Adrenal gland (tissue), 9 donors: ENCODE measurements at regions not wholly inside any gene's neighbourhood (a gene's known extent, or its start where the extent isn't known, plus 50 kb on each side); places are given as distances from the start of the nearest gene placed in this dataset.
A peak's percentile ranks its signal among the peaks of the same experiment; 100 is the strongest.

Source experiments
- DNase-seq, 7 donors: peaks; one replicate each; pipeline ENCODE4 v3.0.0-alpha.2; 2019 to 2020
- H3K27ac ChIP-seq, 5 donors: fragments of 200-600 bp; sonication (generic) in 4 of 5; 1 replicate in 3 of 5; 2 replicates in 2 of 5; pipeline versions ENCODE4 v1.5.1 to v1.8.0; 2016 to 2020; ENCODE audit warnings: mild to moderate bottlenecking in 1 of 5
- H3K27me3 ChIP-seq: fragments of 200-600 bp; 2 replicates; pipeline ENCODE4 v1.8.0; 2021
- H3K36me3 ChIP-seq, 2 donors: fragments of 200-600 bp; replicated peaks in 1 of 2; 1 replicate in 1 of 2; 2 replicates in 1 of 2; pipeline versions ENCODE4 v1.5.1 to v1.8.0; 2018 to 2022
- H3K4me1 ChIP-seq, 2 donors: fragments of 200-600 bp; replicated peaks in 1 of 2; 1 replicate in 1 of 2; 2 replicates in 1 of 2; pipeline versions ENCODE4 v1.5.1 to v1.8.0; 2018 to 2021
- H3K4me3 ChIP-seq, 4 donors: fragments of 200-600 bp; sonication (generic) in 3 of 4; one replicate each; pipeline ENCODE4 v1.5.1; 2016 to 2018
- H3K9me3 ChIP-seq, 3 donors: fragments of 200-600 bp; sonication (generic) in 1 of 3; replicated peaks in 1 of 3; 1 replicate in 2 of 3; 2 replicates in 1 of 3; pipeline versions ENCODE4 v1.5.1 to v1.8.0; 2016 to 2021
- POLR2A ChIP-seq, 2 donors: fragments of 450-650 bp; IDR thresholded peaks; one replicate each; pipeline ENCODE4 v1.6.1; 2017; ENCODE audit warnings: antibody characterized with exemption in 2 of 2, mild to moderate bottlenecking in 2 of 2, moderate library complexity in 1 of 2
- WGBS, 4 donors: extraction: QIAGEN DNeasy Blood & Tissue Kit in 2 of 4; methylation state at CpG; one replicate each; pipeline versions ENCODE4 v1.1.5 to v1.1.7; 2013 to 2017; 5-methylcytosine and 5-hydroxymethylcytosine counted together
- intact Hi-C, 2 donors: fragments of 100-400 bp; cut with DNase I; formaldehyde crosslinking; loops; one replicate each; pipeline versions ENCODE4 v1.14.1 to v1.15.0; 2022 to 2023
- TF ChIP-seq, protein P1 (sequence below), 6 experiments: fragments of 450-650 bp in 4 of 6; fragments of 200-600 bp in 2 of 6; sonication (generic) in 1 of 6; IDR thresholded peaks; 1 replicate in 5 of 6; 2 replicates in 1 of 6; pipeline versions ENCODE4 v1.5.1 to v1.8.0; 2016 to 2021; ENCODE audit warnings: antibody characterized with exemption in 6 of 6, mild to moderate bottlenecking in 2 of 6, moderate library complexity in 1 of 6
- donor health status: healthy with polysubstance abuse.
- donor health status: Bipolar disorder and iron deficiency.
- donor health status: DM: yes; HTN: yes; CAD: no.
- donor health status: DM: no; HTN: no; CAD: no.
- donor health status: DM: no; HTN: no; CAD: no.

DNA sequence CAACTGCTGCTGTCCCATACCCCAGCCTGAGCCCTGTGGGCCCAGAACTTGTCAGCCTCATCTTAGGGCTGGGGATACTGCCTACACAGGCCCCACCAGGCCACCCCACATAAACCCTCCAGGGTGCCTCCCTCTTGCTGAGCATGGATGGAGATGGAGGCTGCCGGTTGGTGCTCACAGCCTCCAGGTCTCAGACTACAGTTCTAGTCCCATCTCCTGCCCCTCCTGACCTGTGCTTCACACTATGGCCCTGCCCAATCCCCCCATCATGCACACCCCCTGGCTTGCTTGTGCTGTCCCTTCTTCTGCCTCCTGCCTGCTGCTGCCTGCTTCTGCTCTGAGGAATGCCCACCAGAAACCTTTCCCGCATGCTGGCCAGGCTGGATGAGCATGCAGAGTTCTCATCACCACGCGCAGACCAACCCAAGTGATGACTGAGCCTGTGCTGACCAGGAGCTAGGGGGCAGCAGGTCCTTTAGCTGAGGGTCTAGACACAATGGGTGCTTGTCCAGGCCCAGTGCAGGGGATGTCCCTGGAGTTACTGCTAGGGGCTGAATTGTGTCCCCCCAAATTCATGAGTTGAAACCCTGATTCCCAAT, 138.4 kb upstream of the HS6ST1 start:
- Histone ChIP-seq H3K4me3 (no peak overlapping the region), H3K4me1 (peaks cover 0 to 11% of the 10 kb centered on the region in 2 donors), H3K36me3 (no peaks in the 10 kb centered on the region), H3K9me3 (peaks cover 0 to 3% (median 0%) of the 10 kb centered on the region in 3 donors), H3K27ac (no peak overlapping the region), H3K27me3 (no peaks in the 10 kb centered on the region)
- intact Hi-C loops, result no loop called here
- peak in 4 of 7 donors; percentile 6 to 42 (median 10) for DNase-seq
- TF ChIP-seq, protein P1, sequence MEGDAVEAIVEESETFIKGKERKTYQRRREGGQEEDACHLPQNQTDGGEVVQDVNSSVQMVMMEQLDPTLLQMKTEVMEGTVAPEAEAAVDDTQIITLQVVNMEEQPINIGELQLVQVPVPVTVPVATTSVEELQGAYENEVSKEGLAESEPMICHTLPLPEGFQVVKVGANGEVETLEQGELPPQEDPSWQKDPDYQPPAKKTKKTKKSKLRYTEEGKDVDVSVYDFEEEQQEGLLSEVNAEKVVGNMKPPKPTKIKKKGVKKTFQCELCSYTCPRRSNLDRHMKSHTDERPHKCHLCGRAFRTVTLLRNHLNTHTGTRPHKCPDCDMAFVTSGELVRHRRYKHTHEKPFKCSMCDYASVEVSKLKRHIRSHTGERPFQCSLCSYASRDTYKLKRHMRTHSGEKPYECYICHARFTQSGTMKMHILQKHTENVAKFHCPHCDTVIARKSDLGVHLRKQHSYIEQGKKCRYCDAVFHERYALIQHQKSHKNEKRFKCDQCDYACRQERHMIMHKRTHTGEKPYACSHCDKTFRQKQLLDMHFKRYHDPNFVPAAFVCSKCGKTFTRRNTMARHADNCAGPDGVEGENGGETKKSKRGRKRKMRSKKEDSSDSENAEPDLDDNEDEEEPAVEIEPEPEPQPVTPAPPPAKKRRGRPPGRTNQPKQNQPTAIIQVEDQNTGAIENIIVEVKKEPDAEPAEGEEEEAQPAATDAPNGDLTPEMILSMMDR (IDR thresholded peaks at IDR 0.05), result no peak
- no peak for TF ChIP-seq POLR2A (IDR thresholded peaks at IDR 0.05)
- WGBS, 4 donors, result 95 to 97% (median 97%) methylated on average over 4 of the region's 4 CpGs

DNA sequence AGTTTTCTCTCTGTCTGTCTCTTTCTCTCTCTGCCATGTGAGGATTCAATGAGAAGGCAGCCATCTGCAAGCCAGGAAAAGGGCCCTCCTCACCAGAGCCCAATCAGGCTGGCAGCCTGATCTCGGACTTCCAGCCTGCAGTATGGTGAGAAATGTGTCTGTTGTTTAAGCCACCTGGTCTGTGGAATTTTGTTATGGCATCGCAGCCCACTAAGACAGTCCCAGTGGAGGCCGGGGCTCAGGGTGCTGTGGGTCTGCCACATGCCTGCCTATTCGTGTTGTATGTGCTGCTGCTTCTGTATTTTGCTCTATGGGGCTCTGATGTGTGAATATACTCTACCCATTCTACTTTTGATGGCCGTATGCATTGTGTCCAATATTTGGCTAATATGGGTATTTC, 139.0 kb upstream of the HS6ST1 start:
- 75 to 94% (median 76%) methylated on average over 5 of the region's 5 CpGs for WGBS, 4 donors
- Histone ChIP-seq H3K27me3 (no peaks in the 10 kb centered on the region), H3K9me3 (peaks cover 0 to 3% (median 0%) of the 10 kb centered on the region in 3 donors), H3K36me3 (no peaks in the 10 kb centered on the region), H3K27ac (no peak overlapping the region), H3K4me1 (peaks cover 0 to 11% of the 10 kb centered on the region in 2 donors), H3K4me3 (no peak overlapping the region)
- DNase-seq, result peak in 4 of 7 donors; percentile 3 to 33 (median 7)
- TF ChIP-seq, protein P1 (IDR thresholded peaks at IDR 0.05), result no peak
- no peak for TF ChIP-seq POLR2A (IDR thresholded peaks at IDR 0.05)
- intact Hi-C loops, result no loop called here

DNA sequence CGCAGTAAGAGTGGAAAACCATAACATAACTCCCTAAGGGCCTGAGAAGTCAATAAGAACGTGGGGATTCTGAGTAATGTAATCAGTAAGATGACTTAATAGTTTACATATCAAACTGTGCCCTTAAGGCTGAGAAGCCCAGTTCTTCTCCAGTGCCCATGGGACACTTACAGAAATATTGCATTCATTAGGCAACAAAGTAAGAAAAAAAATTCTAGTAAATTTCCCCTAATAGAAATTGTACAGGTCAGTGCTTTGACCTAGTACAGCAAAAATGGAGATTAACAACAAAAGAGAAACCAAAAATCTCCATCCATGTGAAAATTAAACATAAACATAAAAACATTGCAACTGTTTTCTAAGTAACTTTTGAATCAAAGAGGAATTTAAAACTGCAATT, 139.8 kb upstream of the HS6ST1 start:
- Histone ChIP-seq H3K27me3 (no peaks in the 10 kb centered on the region), H3K9me3 (peaks cover 0 to 3% (median 0%) of the 10 kb centered on the region in 3 donors), H3K36me3 (no peaks in the 10 kb centered on the region), H3K27ac (no peak overlapping the region), H3K4me3 (no peak overlapping the region), H3K4me1 (peaks cover 0 to 11% of the 10 kb centered on the region in 2 donors)
- TF ChIP-seq POLR2A (IDR thresholded peaks at IDR 0.05), result no peak
- TF ChIP-seq, protein P1 (IDR thresholded peaks at IDR 0.05), result no peak
- intact Hi-C loops, result no loop called here
- 66 to 73% (median 70%) methylated on average over 2 of the region's 2 CpGs for WGBS, 4 donors
- no peak for DNase-seq

DNA sequence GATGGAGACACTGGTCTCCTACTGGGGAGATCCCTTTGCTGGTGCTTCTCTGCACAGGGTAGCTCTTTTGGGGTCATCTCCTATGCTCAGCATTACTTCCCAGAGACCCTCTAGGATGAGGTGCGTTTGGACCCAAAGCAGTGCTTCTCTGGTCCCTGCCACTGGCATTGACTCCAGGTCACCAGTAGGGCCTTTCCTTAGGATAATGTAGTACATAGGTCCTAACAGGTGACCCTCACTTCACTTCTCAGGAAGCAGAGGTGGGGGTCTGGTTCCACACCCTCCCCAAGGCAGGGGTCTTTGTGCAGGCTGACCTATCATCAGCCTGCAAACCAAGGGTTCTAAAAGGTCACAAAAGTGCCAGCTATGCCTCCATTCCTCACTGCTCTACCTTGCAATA, 145.8 kb upstream of the HS6ST1 start:
- H3K27ac ChIP-seq, result no peak overlapping the region
- no peak overlapping the region for H3K4me3 ChIP-seq
- no peaks in the 10 kb centered on the region for H3K4me1 ChIP-seq
- H3K36me3 ChIP-seq, result no peaks in the 10 kb centered on the region
- peak in 3 of 7 donors; percentile 1 to 11 (median 8) for DNase-seq
- 86 to 92% (median 88%) methylated on average over 1 of the region's 1 CpG for WGBS, 4 donors
- intact Hi-C loops, result no loop called here
- H3K9me3 ChIP-seq, result peaks cover 0 to 17% (median 0%) of the 10 kb centered on the region in 3 donors
- no peak for TF ChIP-seq POLR2A (IDR thresholded peaks at IDR 0.05)
- no peaks in the 10 kb centered on the region for H3K27me3 ChIP-seq
